Osteoblast (primary cell): ENCODE measurements at regions not wholly inside any gene's neighbourhood (a gene's known extent, or its start where the extent isn't known, plus 50 kb on each side); places are given as distances from the start of the nearest gene placed in this dataset.

Source experiments
- DNase-seq: peaks from one replicate; pipeline ENCODE4 v3.0.0; 2011; ENCODE audit warnings: low spot score, mixed read lengths; ENCODE audit not compliant: insufficient read length; ENCODE audit errors: missing footprints
- H2AFZ ChIP-seq: 2 replicates; pipeline ENCODE4 v1.6.0; 2011; ENCODE audit warnings: mild to moderate bottlenecking, low read length
- H3K27ac ChIP-seq: 2 replicates; pipeline ENCODE4 v1.5.1; 2011; ENCODE audit warnings: mild to moderate bottlenecking, low read depth, low read length, moderate library complexity
- H3K27me3 ChIP-seq: 2 replicates; pipeline ENCODE4 v1.6.0; 2012; ENCODE audit warnings: mild to moderate bottlenecking, control low read depth, inconsistent platforms, low read length, moderate library complexity; ENCODE audit not compliant: insufficient read depth
- H3K36me3 ChIP-seq: 2 replicates; pipeline ENCODE4 v1.5.1; 2011; ENCODE audit warnings: mild to moderate bottlenecking, low read length, control low read depth, moderate library complexity; ENCODE audit not compliant: insufficient read depth
- H3K4me1 ChIP-seq: 2 replicates; pipeline ENCODE4 v1.5.1; 2011; ENCODE audit warnings: mild to moderate bottlenecking, low read length, control low read depth, moderate library complexity; ENCODE audit not compliant: insufficient read depth
- H3K4me2 ChIP-seq: 2 replicates; pipeline ENCODE4 v1.6.0; 2011; ENCODE audit warnings: mild to moderate bottlenecking, low read length; ENCODE audit not compliant: insufficient read depth
- H3K4me3 ChIP-seq: fragments of 200-600 bp; sonication (generic); 3 replicates; pipeline ENCODE4 v1.5.1; 2012; ENCODE audit warnings: mild to moderate bottlenecking, low read length, inconsistent platforms; ENCODE audit not compliant: insufficient read depth
- H3K79me2 ChIP-seq: 2 replicates; pipeline ENCODE4 v1.6.0; 2012; ENCODE audit warnings: mild to moderate bottlenecking, low read length, control low read depth, inconsistent platforms; ENCODE audit not compliant: insufficient read depth
- H3K9me3 ChIP-seq: 2 replicates; pipeline ENCODE4 v1.5.1; 2011; ENCODE audit warnings: low read depth, low read length, control low read depth
- H4K20me1 ChIP-seq: 2 replicates; pipeline ENCODE4 v1.6.0; 2012; ENCODE audit warnings: mild to moderate bottlenecking, low read length, control low read depth; ENCODE audit not compliant: insufficient read depth
- CTCF ChIP-seq: IDR thresholded peaks from 2 replicates; pipeline ENCODE4 v1.5.1; 2011; ENCODE audit warnings: mild to moderate bottlenecking, low read depth, low read length, moderate library complexity; ENCODE audit errors: extremely low read depth

GRCh38 chr4:34158878-34159277, 2085.4 kb downstream of the ARAP2 start:
- Histone ChIP-seq H3K27me3 (no peaks in the 10 kb centered on the region), H3K9me3 (peaks cover 5% of the 10 kb centered on the region), H3K4me3 (no peak overlapping the region), H3K4me2 (no peak overlapping the region), H3K27ac (no peak overlapping the region), H3K79me2 (no peaks in the 10 kb centered on the region), H3K4me1 (no peaks in the 10 kb centered on the region), H3K36me3 (no peaks in the 10 kb centered on the region), H2AFZ (no peak overlapping the region), H4K20me1 (no peaks in the 10 kb centered on the region)
- no peak for TF ChIP-seq CTCF
- no peak for DNase-seq

DNA sequence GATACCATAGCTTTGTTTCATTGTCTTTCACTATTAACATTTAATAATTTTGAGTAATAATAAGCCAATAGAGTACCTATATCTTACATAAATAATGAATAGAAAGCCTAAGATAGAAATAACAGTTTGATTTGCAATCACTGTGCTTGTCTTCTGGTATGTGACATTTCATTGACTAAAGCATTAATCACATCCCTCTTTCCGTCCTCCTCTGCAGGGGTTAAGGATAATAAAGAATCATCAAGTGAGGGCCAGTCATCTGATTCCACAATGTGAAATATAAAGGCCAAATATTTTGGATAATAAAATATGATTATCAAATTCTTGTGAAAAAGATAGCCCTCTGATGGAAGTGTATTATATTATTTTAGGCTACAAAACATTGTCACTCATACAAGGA, 2073.4 kb downstream of the ARAP2 start:
- H4K20me1 ChIP-seq, result no peaks in the 10 kb centered on the region
- H3K9me3 ChIP-seq, result peaks cover 5% of the 10 kb centered on the region
- H3K4me1 ChIP-seq, result no peaks in the 10 kb centered on the region
- H3K79me2 ChIP-seq, result no peaks in the 10 kb centered on the region
- no peak for DNase-seq
- H3K27ac ChIP-seq, result no peak overlapping the region
- H3K4me2 ChIP-seq, result no peak overlapping the region
- no peaks in the 10 kb centered on the region for H3K27me3 ChIP-seq
- no peak overlapping the region for H3K4me3 ChIP-seq
- H3K36me3 ChIP-seq, result no peaks in the 10 kb centered on the region
- no peak for TF ChIP-seq CTCF
- no peak overlapping the region for H2AFZ ChIP-seq

DNA sequence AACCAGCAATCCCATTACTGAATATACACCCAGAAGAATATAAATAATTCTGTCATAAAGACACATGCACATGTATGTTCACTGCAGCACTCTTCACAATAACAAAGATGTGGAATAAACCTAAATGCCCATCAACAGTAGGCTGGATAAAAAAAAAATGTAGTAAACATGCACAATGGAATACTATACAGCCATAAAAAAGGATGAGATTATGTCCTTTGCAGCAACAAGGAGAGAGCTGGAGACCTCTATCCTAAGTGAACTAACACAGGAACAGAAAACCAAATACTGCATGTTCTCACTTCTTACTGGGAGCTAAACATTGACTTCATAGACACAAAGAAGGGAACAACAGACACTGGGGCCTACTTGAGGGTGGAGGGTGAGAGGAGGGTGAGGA, 2067.7 kb downstream of the ARAP2 start:
- peaks cover 5% of the 10 kb centered on the region for H3K9me3 ChIP-seq
- H3K4me2 ChIP-seq, result no peak overlapping the region
- TF ChIP-seq CTCF, result no peak
- no peaks in the 10 kb centered on the region for H3K79me2 ChIP-seq
- H3K27ac ChIP-seq, result no peak overlapping the region
- H2AFZ ChIP-seq, result no peak overlapping the region
- H4K20me1 ChIP-seq, result no peaks in the 10 kb centered on the region
- H3K27me3 ChIP-seq, result no peaks in the 10 kb centered on the region
- no peak overlapping the region for H3K4me3 ChIP-seq
- no peak for DNase-seq
- H3K4me1 ChIP-seq, result no peaks in the 10 kb centered on the region
- H3K36me3 ChIP-seq, result no peaks in the 10 kb centered on the region

DNA sequence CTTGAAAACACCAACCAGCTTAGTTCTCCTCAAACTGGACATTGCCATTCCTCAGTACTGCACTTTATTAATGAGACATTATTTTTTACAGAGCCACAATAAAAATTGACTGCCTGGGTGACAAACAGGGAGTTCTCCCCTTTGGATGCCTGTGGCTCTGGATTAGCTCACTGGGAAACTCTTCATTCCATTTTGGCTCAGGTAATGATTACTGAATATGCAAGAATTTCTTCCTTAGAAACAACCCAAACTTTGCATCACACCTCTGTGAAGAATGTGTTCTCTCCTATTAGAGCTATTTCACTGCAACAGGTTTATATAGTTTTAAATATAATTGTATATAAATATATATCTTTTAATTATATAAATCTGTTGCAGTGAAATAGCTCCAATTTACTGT, 2065.8 kb downstream of the ARAP2 start:
- Histone ChIP-seq H3K27ac (no peak overlapping the region), H3K79me2 (no peaks in the 10 kb centered on the region), H3K27me3 (no peaks in the 10 kb centered on the region), H3K4me2 (no peak overlapping the region), H3K36me3 (no peaks in the 10 kb centered on the region), H3K4me1 (no peaks in the 10 kb centered on the region), H3K4me3 (no peak overlapping the region), H3K9me3 (peaks cover 5% of the 10 kb centered on the region), H2AFZ (no peak overlapping the region), H4K20me1 (no peaks in the 10 kb centered on the region)
- DNase-seq, result no peak
- TF ChIP-seq CTCF, result no peak
